ENCODE measurements at regions not wholly inside any gene's neighbourhood (a gene's known extent, or its start where the extent isn't known, plus 50 kb on each side); places are given as distances from the start of the nearest gene placed in this dataset.

DNA sequence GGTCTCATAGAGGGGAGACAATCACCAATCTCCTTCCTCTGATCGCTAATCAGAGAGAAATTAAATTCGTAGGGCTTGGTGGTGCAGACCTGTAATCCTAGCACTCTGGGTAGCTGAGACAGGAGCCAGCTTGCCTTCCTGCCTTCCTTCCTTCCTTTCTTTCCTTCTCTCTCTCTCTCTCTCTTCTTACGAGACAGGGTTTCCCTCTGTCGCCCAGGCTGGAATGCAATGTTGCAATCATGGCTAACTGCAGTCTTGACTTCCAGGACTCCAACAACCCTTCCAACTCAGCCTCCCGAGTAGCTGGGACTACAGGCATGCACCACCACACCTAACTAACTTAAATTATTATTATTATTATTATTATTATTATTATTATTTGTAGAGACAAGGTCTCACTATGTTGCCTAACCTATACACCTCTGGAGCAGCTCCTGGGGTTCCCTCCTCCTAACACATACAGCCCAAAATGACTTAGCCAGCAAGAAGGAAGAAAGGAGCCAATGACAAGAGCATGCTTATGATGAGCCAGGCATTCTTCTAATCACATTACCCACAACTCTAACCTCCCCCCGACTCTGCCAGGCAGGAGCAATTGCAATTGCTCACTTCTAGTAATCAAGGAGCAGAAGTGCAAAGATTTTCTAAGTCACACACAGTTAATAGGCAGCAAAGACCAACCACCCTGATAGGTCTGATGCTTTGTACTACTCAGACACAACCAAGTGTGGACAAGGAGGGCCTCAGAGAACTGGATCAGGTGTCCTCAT lies 105.4 kb upstream of the F3 start:
- TF ChIP-seq, protein P1, sequence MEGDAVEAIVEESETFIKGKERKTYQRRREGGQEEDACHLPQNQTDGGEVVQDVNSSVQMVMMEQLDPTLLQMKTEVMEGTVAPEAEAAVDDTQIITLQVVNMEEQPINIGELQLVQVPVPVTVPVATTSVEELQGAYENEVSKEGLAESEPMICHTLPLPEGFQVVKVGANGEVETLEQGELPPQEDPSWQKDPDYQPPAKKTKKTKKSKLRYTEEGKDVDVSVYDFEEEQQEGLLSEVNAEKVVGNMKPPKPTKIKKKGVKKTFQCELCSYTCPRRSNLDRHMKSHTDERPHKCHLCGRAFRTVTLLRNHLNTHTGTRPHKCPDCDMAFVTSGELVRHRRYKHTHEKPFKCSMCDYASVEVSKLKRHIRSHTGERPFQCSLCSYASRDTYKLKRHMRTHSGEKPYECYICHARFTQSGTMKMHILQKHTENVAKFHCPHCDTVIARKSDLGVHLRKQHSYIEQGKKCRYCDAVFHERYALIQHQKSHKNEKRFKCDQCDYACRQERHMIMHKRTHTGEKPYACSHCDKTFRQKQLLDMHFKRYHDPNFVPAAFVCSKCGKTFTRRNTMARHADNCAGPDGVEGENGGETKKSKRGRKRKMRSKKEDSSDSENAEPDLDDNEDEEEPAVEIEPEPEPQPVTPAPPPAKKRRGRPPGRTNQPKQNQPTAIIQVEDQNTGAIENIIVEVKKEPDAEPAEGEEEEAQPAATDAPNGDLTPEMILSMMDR (conservative IDR thresholded peaks at IDR 0.05; ENCODE audit: low read depth, low read length), result no peak
- peak; percentile 80 for TF ChIP-seq CEBPB (IDR thresholded peaks at IDR 0.05; ENCODE audit: low read depth, low read length)
- no peak for TF ChIP-seq CHD1 (IDR thresholded peaks at IDR 0.05; ENCODE audit: low read depth, low read length)
- TF ChIP-seq FOS (IDR thresholded peaks at IDR 0.05; ENCODE audit: low read depth, low read length), result no peak
- TF ChIP-seq POLR2A (IDR thresholded peaks at IDR 0.05; ENCODE audit: low read depth, low read length), result no peak
